Fibroblast of pulmonary artery (primary cell): ENCODE measurements at regions not wholly inside any gene's neighbourhood (a gene's known extent, or its start where the extent isn't known, plus 50 kb on each side); places are given as distances from the start of the nearest gene placed in this dataset.

Source experiments
- DNase-seq: peaks from one replicate; pipeline ENCODE4 v3.0.0-alpha.2; 2010; ENCODE audit warnings: low read depth
- H3K4me3 ChIP-seq: replicated peaks from 2 replicates; pipeline ENCODE4 v1.5.1; 2011; ENCODE audit warnings: low read depth, mild to moderate bottlenecking, control low read depth, low read length, moderate library complexity
- TF ChIP-seq, protein P1 (sequence below): IDR thresholded peaks from 2 replicates; pipeline ENCODE4 v1.5.1; 2011; ENCODE audit warnings: mild to moderate bottlenecking, control low read depth, low read length, inconsistent platforms; ENCODE audit errors: missing control alignments

DNA sequence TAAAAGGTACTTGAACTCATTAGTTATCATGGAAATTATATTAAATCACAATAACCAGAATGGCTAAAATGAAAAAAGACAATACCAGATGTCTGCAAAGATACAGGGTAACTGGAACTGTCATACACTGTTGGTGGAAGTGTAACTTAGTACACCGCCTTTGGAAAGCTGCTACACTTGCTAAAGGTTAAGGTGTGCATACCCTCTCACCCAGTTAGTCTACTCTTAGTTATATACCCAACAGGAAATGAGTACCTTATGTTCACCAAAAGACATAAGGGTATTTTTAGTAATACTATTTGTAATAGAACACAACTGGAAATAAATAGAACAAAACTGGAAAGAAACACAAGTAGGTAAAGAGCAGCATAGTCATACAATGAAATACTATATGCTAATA is 155.8 kb upstream of the THUMPD2 start:
- DNase-seq: no peak
- no peak overlapping the region for H3K4me3 ChIP-seq
- TF ChIP-seq, protein P1, sequence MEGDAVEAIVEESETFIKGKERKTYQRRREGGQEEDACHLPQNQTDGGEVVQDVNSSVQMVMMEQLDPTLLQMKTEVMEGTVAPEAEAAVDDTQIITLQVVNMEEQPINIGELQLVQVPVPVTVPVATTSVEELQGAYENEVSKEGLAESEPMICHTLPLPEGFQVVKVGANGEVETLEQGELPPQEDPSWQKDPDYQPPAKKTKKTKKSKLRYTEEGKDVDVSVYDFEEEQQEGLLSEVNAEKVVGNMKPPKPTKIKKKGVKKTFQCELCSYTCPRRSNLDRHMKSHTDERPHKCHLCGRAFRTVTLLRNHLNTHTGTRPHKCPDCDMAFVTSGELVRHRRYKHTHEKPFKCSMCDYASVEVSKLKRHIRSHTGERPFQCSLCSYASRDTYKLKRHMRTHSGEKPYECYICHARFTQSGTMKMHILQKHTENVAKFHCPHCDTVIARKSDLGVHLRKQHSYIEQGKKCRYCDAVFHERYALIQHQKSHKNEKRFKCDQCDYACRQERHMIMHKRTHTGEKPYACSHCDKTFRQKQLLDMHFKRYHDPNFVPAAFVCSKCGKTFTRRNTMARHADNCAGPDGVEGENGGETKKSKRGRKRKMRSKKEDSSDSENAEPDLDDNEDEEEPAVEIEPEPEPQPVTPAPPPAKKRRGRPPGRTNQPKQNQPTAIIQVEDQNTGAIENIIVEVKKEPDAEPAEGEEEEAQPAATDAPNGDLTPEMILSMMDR: no peak

DNA sequence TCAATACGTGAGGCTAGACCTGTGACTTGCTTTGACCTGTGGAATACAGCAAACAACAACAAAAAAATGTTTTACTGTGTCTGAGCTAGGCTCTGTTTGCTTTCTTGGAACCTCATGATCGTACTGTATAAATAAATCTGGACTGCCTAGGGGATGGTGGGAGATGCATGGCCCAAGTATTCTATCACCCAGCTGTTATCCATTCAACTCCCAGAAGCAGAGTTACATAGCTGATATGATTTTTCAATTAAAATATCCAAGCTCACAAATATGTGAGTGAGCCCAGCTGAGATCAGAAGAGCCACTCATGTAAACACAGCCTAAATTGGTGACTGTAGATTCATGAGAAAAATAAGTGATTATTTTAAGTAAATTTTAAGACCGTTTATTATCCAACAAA is 154.1 kb upstream of the THUMPD2 start:
- no peak overlapping the region for H3K4me3 ChIP-seq
- TF ChIP-seq, protein P1: no peak
- DNase-seq: no peak

DNA sequence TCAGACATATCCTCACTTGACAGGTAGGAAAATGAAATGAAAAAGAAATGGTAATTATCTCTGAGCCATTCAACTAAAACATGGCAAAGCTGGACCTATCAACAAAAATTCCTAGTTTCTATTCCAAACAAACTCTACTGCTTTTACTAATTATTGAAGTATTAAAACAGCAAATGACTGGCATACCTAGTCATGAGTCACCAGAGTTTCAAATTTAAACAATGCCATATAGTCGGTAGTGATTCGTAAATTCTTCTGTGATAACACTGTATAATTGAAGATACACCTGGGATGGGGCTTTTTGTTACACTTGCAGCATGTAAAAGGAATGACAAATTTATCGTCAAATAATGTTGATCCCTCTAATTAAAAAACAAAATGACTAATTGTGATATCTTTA is 153.1 kb upstream of the THUMPD2 start:
- no peak for DNase-seq
- TF ChIP-seq, protein P1: no peak
- H3K4me3 ChIP-seq: no peak overlapping the region

DNA sequence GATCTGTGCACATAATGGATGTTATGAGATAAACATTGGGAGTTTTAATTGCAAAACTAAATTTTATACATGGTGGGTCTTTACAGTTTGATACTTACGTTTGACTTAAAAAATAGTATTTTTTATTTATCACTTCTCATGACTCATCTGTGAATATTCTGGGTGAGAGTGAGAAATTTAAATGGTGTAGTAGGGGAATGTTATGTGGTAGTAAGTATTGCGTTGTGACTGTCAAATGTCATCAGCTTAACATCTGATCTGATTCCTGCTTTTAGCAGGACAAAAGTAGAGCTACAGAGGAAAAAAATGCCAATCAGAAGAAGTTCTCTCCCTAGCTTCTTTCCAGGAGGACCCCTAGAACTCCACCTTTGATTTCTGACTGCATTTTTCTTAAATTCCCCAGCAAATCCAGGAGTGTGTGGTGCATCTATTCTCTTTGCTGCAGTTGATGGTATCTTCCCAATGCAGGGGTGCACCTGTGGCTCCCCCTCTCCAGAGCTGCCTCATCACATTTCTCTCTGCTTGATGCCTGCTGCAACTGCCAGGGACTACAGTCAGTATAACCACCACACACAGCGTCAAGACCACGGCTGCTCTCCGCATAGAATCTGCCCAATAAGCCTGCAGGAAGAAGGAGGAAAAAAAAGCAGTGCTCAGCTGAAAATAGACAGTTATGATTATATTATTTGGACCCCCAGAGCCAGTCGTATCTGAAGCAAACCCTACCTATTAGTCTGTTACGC is 151.3 kb upstream of the THUMPD2 start:
- H3K4me3 ChIP-seq: no peak overlapping the region
- TF ChIP-seq, protein P1: no peak
- no peak for DNase-seq

DNA sequence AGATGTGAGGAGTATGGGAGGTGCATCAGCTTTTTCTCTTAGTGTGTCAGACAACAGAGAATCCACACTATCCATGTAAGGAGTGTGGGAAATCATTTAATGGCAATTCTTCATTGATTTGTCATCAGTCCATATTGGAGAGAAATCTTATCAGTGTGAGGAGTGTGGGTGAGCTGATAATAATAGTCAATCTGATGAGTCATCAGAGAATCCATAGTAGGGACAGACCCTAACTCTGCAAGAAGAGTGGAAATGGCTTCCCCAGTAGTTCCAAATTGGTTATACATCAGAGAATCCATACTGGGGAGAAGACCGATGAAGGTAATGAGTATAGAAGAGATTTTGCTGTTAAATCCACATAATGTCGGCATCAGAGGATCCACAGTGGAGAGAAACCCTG is 150.5 kb upstream of the THUMPD2 start:
- no peak for DNase-seq
- TF ChIP-seq, protein P1: no peak
- H3K4me3 ChIP-seq: no peak overlapping the region

DNA sequence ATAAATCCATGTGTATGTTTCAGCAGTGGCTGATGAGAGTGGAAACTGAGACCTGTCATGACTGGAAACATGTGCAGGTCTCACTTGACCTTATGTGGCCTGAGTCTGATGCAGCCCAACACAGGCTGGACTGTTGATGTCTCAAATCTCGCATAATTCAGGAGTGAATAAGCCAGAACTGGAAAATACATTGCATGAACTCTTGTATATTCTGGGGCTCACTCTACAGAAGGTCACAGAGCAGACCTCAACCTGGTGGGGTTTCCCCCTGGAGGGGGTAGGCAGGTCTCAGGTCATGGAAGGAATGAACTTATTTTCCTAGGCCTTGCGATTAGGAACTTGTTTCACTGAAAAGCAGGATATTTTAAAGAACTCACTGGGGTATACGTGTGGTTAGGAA is 146.3 kb upstream of the THUMPD2 start:
- TF ChIP-seq, protein P1: no peak
- H3K4me3 ChIP-seq: no peak overlapping the region
- no peak for DNase-seq

DNA sequence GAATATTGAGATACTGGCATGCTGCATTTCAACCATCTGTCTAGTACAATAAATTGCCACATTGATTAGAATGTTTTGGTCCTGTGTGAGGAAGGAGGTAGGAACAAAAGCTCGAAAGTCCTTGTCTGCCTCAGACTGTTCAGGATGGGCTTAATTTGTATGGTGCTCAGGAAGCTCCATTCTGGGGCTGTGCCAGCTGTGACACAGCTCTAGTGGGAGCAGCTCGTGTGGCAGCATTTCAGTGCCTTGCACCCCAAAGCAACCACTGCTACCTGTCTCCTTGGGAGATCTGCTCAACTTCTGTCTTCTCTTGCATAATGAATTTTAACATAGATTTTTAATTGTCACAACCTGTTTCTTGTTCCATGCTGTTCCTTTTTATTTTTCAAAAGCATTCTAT is 144.4 kb upstream of the THUMPD2 start:
- TF ChIP-seq, protein P1: no peak
- no peak overlapping the region for H3K4me3 ChIP-seq
- DNase-seq: no peak
